Inflammatory macrophage treated with lipopolysaccharide for 4 hours (primary cell): ENCODE measurements at regions not wholly inside any gene's neighbourhood (a gene's known extent, or its start where the extent isn't known, plus 50 kb on each side); places are given as distances from the start of the nearest gene placed in this dataset.

Experiments used
- DNase-seq: peaks from one replicate; pipeline ENCODE4 v3.0.0-alpha.2; 2020

GRCh38 chr9:120289990-120290975 lies 289.7 kb downstream of the CDK5RAP2 start:
- DNase-seq: no peak

- DNase-seq: no peak
Measured at GRCh38 chr9:120289098-120289497, 290.9 kb downstream of the CDK5RAP2 start.

GRCh38 chr9:120286530-120286929 lies 293.4 kb downstream of the CDK5RAP2 start:
- no peak for DNase-seq

- no peak for DNase-seq
Measured at GRCh38 chr9:120284821-120285220, 295.1 kb downstream of the CDK5RAP2 start.

GRCh38 chr9:120281665-120282064 lies 298.3 kb downstream of the CDK5RAP2 start:
- no peak for DNase-seq

GRCh38 chr9:120267929-120268328 lies 312.0 kb downstream of the CDK5RAP2 start:
- DNase-seq: no peak

- no peak for DNase-seq
Measured at GRCh38 chr9:120265791-120266190, 314.2 kb downstream of the CDK5RAP2 start.

GRCh38 chr9:120264528-120264927 lies 315.4 kb downstream of the CDK5RAP2 start:
- no peak for DNase-seq

GRCh38 chr9:120263836-120264235 lies 316.1 kb downstream of the CDK5RAP2 start:
- DNase-seq: no peak

GRCh38 chr9:120261419-120261818 lies 318.5 kb downstream of the CDK5RAP2 start:
- no peak for DNase-seq

GRCh38 chr9:120259100-120259499 lies 320.9 kb downstream of the CDK5RAP2 start:
- DNase-seq: no peak

- no peak for DNase-seq
Measured at GRCh38 chr9:120258096-120258495, 321.9 kb downstream of the CDK5RAP2 start.

- no peak for DNase-seq
Measured at GRCh38 chr9:120257483-120257882, 322.5 kb downstream of the CDK5RAP2 start.

- DNase-seq: no peak
Measured at GRCh38 chr9:120256146-120256545, 323.8 kb downstream of the CDK5RAP2 start.

- no peak for DNase-seq
Measured at GRCh38 chr9:120252248-120252647, 327.7 kb downstream of the CDK5RAP2 start.

- no peak for DNase-seq
Measured at GRCh38 chr9:120242116-120242811, 337.7 kb downstream of the CDK5RAP2 start.

GRCh38 chr9:120236596-120236995 lies 343.4 kb downstream of the CDK5RAP2 start:
- DNase-seq: no peak

GRCh38 chr9:120235081-120235480 lies 344.9 kb downstream of the CDK5RAP2 start:
- DNase-seq: no peak

GRCh38 chr9:120230227-120230626 lies 349.7 kb downstream of the CDK5RAP2 start:
- no peak for DNase-seq

- no peak for DNase-seq
Measured at GRCh38 chr9:120221844-120222243, 358.1 kb downstream of the CDK5RAP2 start.

- no peak for DNase-seq
Measured at GRCh38 chr9:120214332-120214731, 365.6 kb downstream of the CDK5RAP2 start.

- DNase-seq: no peak
Measured at GRCh38 chr9:120212853-120213200, 367.1 kb downstream of the CDK5RAP2 start.

- no peak for DNase-seq
Measured at GRCh38 chr9:120212153-120212852, 367.7 kb downstream of the CDK5RAP2 start.
